ENCODE measurements at regions not wholly inside any gene's neighbourhood (a gene's known extent, or its start where the extent isn't known, plus 50 kb on each side); places are given as distances from the start of the nearest gene placed in this dataset.

DNA sequence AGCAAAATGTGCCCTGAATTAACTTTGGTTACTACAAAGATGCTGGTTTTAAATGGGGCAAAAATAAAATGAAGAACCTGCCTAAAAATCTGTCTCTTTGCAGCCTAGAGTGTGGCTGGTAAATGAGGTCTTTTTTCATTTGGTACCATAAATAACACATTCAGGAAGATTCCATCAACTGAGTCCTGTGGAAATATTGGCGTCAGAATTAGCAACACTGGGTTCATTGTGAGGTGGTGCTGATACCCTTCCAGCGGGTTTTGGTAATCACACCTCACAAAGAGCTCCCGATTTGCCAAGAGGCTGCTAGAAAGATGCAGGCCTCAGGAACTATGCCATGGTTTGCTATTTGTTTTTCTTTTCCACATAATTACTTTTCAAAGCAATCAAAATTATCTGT lies 55.3 kb downstream of the FAM50B start:
- peaks cover 30% of the 10 kb centered on the region for H3K27me3 Mint-ChIP-seq
- H3K4me1 ChIP-seq (ENCODE audit: control insufficient read depth in 2 of 2, insufficient read depth in 2 of 2, low read length in 2 of 2), result no peaks in the 10 kb centered on the region
- no peak overlapping the region for H3K27ac ChIP-seq (ENCODE audit: low read length in 2 of 2)
- no peaks in the 10 kb centered on the region for H3K79me2 ChIP-seq (ENCODE audit: control insufficient read depth, insufficient read depth, low read length)
- no peak for TF ChIP-seq EZH2 (IDR thresholded peaks at IDR 0.05; ENCODE audit: borderline replicate concordance, insufficient read depth, low read depth, low read length, poor library complexity, severe bottlenecking)
- TF ChIP-seq, protein P1, sequence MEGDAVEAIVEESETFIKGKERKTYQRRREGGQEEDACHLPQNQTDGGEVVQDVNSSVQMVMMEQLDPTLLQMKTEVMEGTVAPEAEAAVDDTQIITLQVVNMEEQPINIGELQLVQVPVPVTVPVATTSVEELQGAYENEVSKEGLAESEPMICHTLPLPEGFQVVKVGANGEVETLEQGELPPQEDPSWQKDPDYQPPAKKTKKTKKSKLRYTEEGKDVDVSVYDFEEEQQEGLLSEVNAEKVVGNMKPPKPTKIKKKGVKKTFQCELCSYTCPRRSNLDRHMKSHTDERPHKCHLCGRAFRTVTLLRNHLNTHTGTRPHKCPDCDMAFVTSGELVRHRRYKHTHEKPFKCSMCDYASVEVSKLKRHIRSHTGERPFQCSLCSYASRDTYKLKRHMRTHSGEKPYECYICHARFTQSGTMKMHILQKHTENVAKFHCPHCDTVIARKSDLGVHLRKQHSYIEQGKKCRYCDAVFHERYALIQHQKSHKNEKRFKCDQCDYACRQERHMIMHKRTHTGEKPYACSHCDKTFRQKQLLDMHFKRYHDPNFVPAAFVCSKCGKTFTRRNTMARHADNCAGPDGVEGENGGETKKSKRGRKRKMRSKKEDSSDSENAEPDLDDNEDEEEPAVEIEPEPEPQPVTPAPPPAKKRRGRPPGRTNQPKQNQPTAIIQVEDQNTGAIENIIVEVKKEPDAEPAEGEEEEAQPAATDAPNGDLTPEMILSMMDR (IDR thresholded peaks at IDR 0.05), result no peak
- no peak for ATAC-seq (ENCODE audit: low read depth)
- no peaks in the 10 kb centered on the region for H3K9me3 Mint-ChIP-seq (ENCODE audit: insufficient read depth)
- H3K9me3 ChIP-seq (ENCODE audit: control extremely low read depth in 1 of 3, control insufficient read depth in 2 of 3, insufficient read depth in 1 of 3, low read length in 2 of 3), result no peaks in the 10 kb centered on the region
- no peaks in the 10 kb centered on the region for H3K36me3 ChIP-seq (replicated peaks in 1 of 2; ENCODE audit: control extremely low read depth in 1 of 2, control insufficient read depth in 1 of 2, extremely low read depth in 1 of 2, insufficient read depth in 2 of 2, low read length in 1 of 2)
- H3K9ac ChIP-seq (ENCODE audit: low read length), result no peak overlapping the region
- H3K27me3 ChIP-seq (replicated peaks in 1 of 4; ENCODE audit: control extremely low read depth in 1 of 4, control insufficient read depth in 3 of 4, insufficient read depth in 4 of 4, low read length in 3 of 4), result peaks cover 0 to 6% (median 0%) of the 10 kb centered on the region in 4 experiments
- no peak overlapping the region for H3K4me2 ChIP-seq (replicated peaks; ENCODE audit: low read depth, low read length, poor library complexity, severe bottlenecking)
- no CpG with 5 or more reads among the region's 3 CpGs for WGBS (ENCODE audit: insufficient coverage)
- intact Hi-C loops (cut with micrococcal nuclease), result no loop called here
- no peak for DNase-seq
- no peaks in the 10 kb centered on the region for H4K20me1 ChIP-seq (ENCODE audit: control insufficient read depth, insufficient read depth, low read length, poor library complexity, severe bottlenecking)
- no peak overlapping the region for H3K4me3 ChIP-seq (ENCODE audit: control extremely low read depth in 1 of 5, extremely low read depth in 1 of 5, insufficient read depth in 1 of 5, low read depth in 2 of 5, low read length in 4 of 5)
- H2AFZ ChIP-seq (ENCODE audit: insufficient read depth, low read depth, low read length, poor library complexity, severe bottlenecking), result no peak overlapping the region
- CTCF ChIA-PET, result no interaction called here
- no peaks in the 10 kb centered on the region for H3K4me1 Mint-ChIP-seq
- H3K27ac Mint-ChIP-seq, result no peak overlapping the region
- no peak overlapping the region for H3K4me3 Mint-ChIP-seq
- POLR2A ChIA-PET, result no interaction called here

DNA sequence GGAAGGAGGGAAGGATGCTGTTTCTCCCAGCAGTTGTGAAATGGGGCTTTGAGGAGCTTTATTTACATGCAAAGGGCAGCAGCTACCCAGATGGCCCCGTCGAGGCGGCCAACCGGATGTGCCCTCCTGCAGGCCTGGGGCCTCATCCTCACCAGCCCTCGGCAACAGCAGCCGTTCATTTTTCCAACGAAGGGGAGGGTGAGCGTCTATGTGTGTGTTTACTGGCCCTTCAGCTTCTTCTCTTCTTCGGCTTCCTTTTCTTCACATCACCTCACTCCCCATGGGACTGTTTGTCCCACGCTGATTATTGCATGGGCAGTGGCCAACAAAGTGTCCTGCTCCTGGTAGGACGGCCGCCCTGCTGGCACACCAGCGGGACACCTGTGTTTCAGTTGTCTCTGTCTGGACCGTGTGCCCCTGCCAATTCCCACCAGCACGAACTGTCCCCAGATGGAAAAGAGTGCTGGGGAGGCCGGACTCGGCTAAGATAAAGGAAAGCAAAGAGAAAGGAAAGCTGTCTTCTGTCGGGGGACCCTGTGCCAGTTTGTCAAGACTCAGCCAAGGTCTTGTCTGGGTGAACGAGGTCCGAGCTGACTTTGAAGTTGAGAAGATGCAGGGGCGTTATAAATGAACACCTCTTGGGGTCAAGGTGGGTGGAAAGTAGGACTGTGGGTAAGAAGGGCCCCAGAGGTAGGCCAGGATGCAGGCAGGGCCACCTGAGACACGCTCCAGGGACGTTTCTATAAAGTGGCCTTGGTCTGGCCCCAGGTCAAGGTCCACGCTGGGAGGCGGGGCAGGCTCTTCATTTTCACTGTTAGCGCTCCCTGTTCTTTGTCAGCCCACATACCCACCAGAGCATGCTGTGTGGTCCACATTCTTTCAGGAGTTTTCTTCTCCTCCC lies 57.0 kb downstream of the FAM50B start:
- H3K9me3 Mint-ChIP-seq (ENCODE audit: insufficient read depth), result no peaks in the 10 kb centered on the region
- Histone ChIP-seq H3K27ac (ENCODE audit: low read length in 2 of 2) (no peak overlapping the region), H3K4me3 (ENCODE audit: control extremely low read depth in 1 of 5, extremely low read depth in 1 of 5, insufficient read depth in 1 of 5, low read depth in 2 of 5, low read length in 4 of 5) (no peak overlapping the region), H3K4me1 (ENCODE audit: control insufficient read depth in 2 of 2, insufficient read depth in 2 of 2, low read length in 2 of 2) (no peaks in the 10 kb centered on the region), H3K9ac (ENCODE audit: low read length) (no peak overlapping the region), H3K27me3 (replicated peaks in 1 of 4; ENCODE audit: control extremely low read depth in 1 of 4, control insufficient read depth in 3 of 4, insufficient read depth in 4 of 4, low read length in 3 of 4) (peaks cover 0 to 7% (median 2%) of the 10 kb centered on the region in 4 experiments), H3K79me2 (ENCODE audit: control insufficient read depth, insufficient read depth, low read length) (no peaks in the 10 kb centered on the region), H4K20me1 (ENCODE audit: control insufficient read depth, insufficient read depth, low read length, poor library complexity, severe bottlenecking) (no peaks in the 10 kb centered on the region), H3K36me3 (replicated peaks in 1 of 2; ENCODE audit: control extremely low read depth in 1 of 2, control insufficient read depth in 1 of 2, extremely low read depth in 1 of 2, insufficient read depth in 2 of 2, low read length in 1 of 2) (no peaks in the 10 kb centered on the region), H2AFZ (ENCODE audit: insufficient read depth, low read depth, low read length, poor library complexity, severe bottlenecking) (no peak overlapping the region), H3K4me2 (replicated peaks; ENCODE audit: low read depth, low read length, poor library complexity, severe bottlenecking) (no peak overlapping the region), H3K9me3 (ENCODE audit: control extremely low read depth in 1 of 3, control insufficient read depth in 2 of 3, insufficient read depth in 1 of 3, low read length in 2 of 3) (no peaks in the 10 kb centered on the region)
- no peak overlapping the region for H3K4me3 Mint-ChIP-seq
- TF ChIP-seq, protein P1 (IDR thresholded peaks at IDR 0.05), result no peak
- no peak for TF ChIP-seq EZH2 (IDR thresholded peaks at IDR 0.05; ENCODE audit: borderline replicate concordance, insufficient read depth, low read depth, low read length, poor library complexity, severe bottlenecking)
- intact Hi-C loops (cut with micrococcal nuclease), result no loop called here
- no peak for DNase-seq
- CTCF ChIA-PET, result no interaction called here
- peaks cover 25% of the 10 kb centered on the region for H3K27me3 Mint-ChIP-seq
- no peak for ATAC-seq (ENCODE audit: low read depth)
- no peak overlapping the region for H3K27ac Mint-ChIP-seq
- H3K4me1 Mint-ChIP-seq, result no peaks in the 10 kb centered on the region
- POLR2A ChIA-PET, result no interaction called here
- 73% methylated on average over 22 of the region's 26 CpGs for WGBS (ENCODE audit: insufficient coverage)

Measured in B cell (primary cell).